Muscle layer of duodenum (tissue), 2 donors: ENCODE measurements at regions not wholly inside any gene's neighbourhood (a gene's known extent, or its start where the extent isn't known, plus 50 kb on each side); places are given as distances from the start of the nearest gene placed in this dataset.
"Not testable (repeated sequence)": the region's sequence is repeated elsewhere in the genome, so short reads cannot be mapped to it uniquely, and the experiment has no call there.

Source experiments
- H3K27ac ChIP-seq: one replicate; pipeline ENCODE4 v1.7.0; 2013; ENCODE audit warnings: mild to moderate bottlenecking, low read length
- H3K27me3 ChIP-seq: one replicate; pipeline ENCODE4 v1.7.0; 2013; ENCODE audit warnings: low read depth, mild to moderate bottlenecking, control low read depth, low read length
- H3K36me3 ChIP-seq, 2 donors: one replicate each; pipeline ENCODE4 v1.7.0; 2013; ENCODE audit warnings: low read length in 2 of 2, control low read depth in 1 of 2, mild to moderate bottlenecking in 1 of 2; ENCODE audit not compliant: insufficient read depth in 2 of 2, control insufficient read depth in 1 of 2
- H3K4me1 ChIP-seq, 2 donors: one replicate each; pipeline ENCODE4 v1.7.0; 2013; ENCODE audit warnings: low read length in 2 of 2, mild to moderate bottlenecking in 2 of 2, control low read depth in 1 of 2, moderate library complexity in 1 of 2; ENCODE audit not compliant: insufficient read depth in 2 of 2, control insufficient read depth in 1 of 2
- H3K4me3 ChIP-seq, 2 donors: one replicate each; pipeline ENCODE4 v1.7.0; 2013; ENCODE audit warnings: low read length in 2 of 2, low read depth in 1 of 2, mild to moderate bottlenecking in 1 of 2
- H3K9me3 ChIP-seq, 2 donors: one replicate each; pipeline ENCODE4 v1.7.0; 2013; ENCODE audit warnings: low read length in 2 of 2, control low read depth in 1 of 2, mild to moderate bottlenecking in 1 of 2; ENCODE audit not compliant: control insufficient read depth in 1 of 2
- donor health status: healthy.

GRCh38 chr9:24218656-24219055 lies 327.0 kb downstream of the IZUMO3 start:
- Histone ChIP-seq H3K36me3 (no peaks in the 10 kb centered on the region), H3K9me3 (no peaks in the 10 kb centered on the region), H3K27me3 (no peaks in the 10 kb centered on the region), H3K4me1 (no peaks in the 10 kb centered on the region), H3K4me3 (no peak overlapping the region), H3K27ac (no peak overlapping the region)

GRCh38 chr9:24210641-24211040 lies 335.1 kb downstream of the IZUMO3 start:
- Histone ChIP-seq H3K9me3 (peaks cover 0 to 3% of the 10 kb centered on the region in 2 donors), H3K4me1 (no peaks in the 10 kb centered on the region), H3K4me3 (no peak overlapping the region), H3K27me3 (no peaks in the 10 kb centered on the region), H3K36me3 (no peaks in the 10 kb centered on the region), H3K27ac (no peak overlapping the region)

GRCh38 chr9:24189986-24190385 lies 355.7 kb downstream of the IZUMO3 start:
- no peaks in the 10 kb centered on the region for H3K36me3 ChIP-seq
- H3K4me3 ChIP-seq: no peak overlapping the region
- H3K4me1 ChIP-seq: no peaks in the 10 kb centered on the region
- peaks cover 4 to 5% of the 10 kb centered on the region in 2 donors for H3K9me3 ChIP-seq
- no peaks in the 10 kb centered on the region for H3K27me3 ChIP-seq
- no peak overlapping the region for H3K27ac ChIP-seq

DNA sequence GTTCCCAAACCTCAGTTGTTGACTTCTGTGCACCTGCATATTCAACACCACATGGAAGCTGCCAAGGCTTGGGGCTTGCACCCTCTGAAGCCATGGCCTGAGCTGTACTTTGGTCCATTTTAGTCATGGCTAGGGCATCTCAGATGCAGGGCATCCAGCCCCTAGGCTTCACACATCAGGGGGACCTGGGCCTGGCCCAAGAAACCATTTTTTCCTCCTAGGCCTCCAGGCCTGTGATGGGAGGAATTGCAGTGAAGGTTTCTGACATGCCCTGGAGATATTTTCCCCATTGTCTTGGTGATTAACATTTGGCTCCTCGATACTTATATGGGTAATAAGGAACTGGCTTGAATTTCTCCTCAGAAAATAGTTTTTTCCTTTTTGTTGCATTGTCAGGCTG lies 354.5 kb upstream of the ELAVL2 start:
- not testable (repeated sequence) for H3K4me3 ChIP-seq, H3K27me3 ChIP-seq, H3K27ac ChIP-seq, H3K4me1 ChIP-seq, H3K36me3 ChIP-seq
- peaks cover 7 to 19% of the 10 kb centered on the region in 2 donors for H3K9me3 ChIP-seq

DNA sequence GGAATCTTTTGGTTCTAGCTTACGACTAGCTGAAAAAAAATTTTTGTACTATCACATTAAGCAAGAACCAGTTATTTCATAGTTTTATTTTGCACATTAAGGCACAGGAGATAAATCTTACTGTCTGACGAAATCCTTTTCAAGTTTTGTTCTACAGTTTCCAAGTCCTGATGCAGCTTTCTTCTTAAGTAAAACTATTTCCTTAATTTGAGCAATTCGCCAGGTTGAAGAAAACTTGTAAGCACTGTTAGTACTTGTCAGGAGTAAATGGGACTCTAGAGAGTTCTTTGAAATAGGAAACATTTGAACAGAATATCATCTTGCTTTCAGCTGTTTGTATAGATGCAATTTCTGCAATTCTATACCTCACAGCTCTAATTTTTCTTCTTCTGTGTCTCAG lies 318.8 kb upstream of the ELAVL2 start:
- H3K27ac ChIP-seq: no peak overlapping the region
- H3K9me3 ChIP-seq: no peaks in the 10 kb centered on the region
- H3K27me3 ChIP-seq: no peaks in the 10 kb centered on the region
- H3K4me1 ChIP-seq: no peaks in the 10 kb centered on the region
- no peak overlapping the region for H3K4me3 ChIP-seq
- H3K36me3 ChIP-seq: no peaks in the 10 kb centered on the region

- H3K36me3 ChIP-seq, H3K9me3 ChIP-seq, H3K27me3 ChIP-seq, H3K4me1 ChIP-seq, H3K4me3 ChIP-seq, H3K27ac ChIP-seq: not testable (repeated sequence)
Observed at GRCh38 chr9:24135072-24135471, 309.0 kb upstream of the ELAVL2 start.

GRCh38 chr9:24132244-24132643 lies 306.2 kb upstream of the ELAVL2 start:
- no peaks in the 10 kb centered on the region for H3K27me3 ChIP-seq
- peaks cover 0 to 4% of the 10 kb centered on the region in 2 donors for H3K9me3 ChIP-seq
- no peak overlapping the region for H3K27ac ChIP-seq
- no peak overlapping the region for H3K4me3 ChIP-seq
- no peaks in the 10 kb centered on the region for H3K36me3 ChIP-seq
- no peaks in the 10 kb centered on the region for H3K4me1 ChIP-seq

DNA sequence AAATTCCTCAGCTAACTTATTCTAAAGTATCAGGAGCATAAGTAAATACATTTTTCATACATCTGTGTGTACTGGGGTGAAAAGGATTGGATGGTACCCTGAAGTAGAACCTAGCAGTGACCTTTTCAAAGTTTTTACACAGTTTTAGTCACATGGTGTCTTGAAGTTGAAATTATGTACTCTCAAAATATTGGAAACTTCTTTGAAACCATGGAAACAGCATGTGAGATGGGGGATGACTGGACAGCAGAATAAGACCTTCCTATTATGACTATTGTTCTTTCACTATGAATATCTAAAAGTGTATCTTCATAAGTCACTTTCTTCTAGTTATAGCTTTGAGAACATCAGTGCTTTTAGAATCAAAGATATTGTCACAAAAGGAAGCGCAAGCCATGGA lies 301.5 kb upstream of the ELAVL2 start:
- Histone ChIP-seq H3K27me3 (no peaks in the 10 kb centered on the region), H3K4me3 (no peak overlapping the region), H3K4me1 (no peaks in the 10 kb centered on the region), H3K36me3 (no peaks in the 10 kb centered on the region), H3K27ac (no peak overlapping the region), H3K9me3 (peaks cover 0 to 4% of the 10 kb centered on the region in 2 donors)

DNA sequence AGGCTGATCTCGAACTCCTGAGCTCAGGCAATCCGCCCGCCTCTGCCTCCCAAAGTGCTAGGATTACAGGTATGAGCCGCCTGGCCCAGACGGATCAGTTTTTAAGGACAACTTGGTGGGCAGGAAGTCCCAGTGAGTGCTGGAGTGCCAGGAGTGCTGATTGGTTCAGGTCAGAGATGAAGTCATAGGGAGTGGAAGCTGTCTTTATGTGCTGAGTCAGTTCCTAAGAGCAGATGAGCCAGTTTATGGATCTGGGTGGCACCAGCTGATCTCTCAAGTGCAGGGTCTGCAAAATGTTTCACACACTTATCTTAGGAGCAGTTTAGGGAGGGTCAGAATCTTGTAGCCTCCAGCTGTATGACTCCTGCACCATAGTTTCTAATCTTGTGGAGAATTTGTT lies 292.1 kb upstream of the ELAVL2 start:
- no peaks in the 10 kb centered on the region for H3K27me3 ChIP-seq
- no peaks in the 10 kb centered on the region for H3K4me1 ChIP-seq
- H3K27ac ChIP-seq: no peak overlapping the region
- no peak overlapping the region for H3K4me3 ChIP-seq
- H3K36me3 ChIP-seq: no peaks in the 10 kb centered on the region
- peaks cover 0 to 2% of the 10 kb centered on the region in 2 donors for H3K9me3 ChIP-seq

DNA sequence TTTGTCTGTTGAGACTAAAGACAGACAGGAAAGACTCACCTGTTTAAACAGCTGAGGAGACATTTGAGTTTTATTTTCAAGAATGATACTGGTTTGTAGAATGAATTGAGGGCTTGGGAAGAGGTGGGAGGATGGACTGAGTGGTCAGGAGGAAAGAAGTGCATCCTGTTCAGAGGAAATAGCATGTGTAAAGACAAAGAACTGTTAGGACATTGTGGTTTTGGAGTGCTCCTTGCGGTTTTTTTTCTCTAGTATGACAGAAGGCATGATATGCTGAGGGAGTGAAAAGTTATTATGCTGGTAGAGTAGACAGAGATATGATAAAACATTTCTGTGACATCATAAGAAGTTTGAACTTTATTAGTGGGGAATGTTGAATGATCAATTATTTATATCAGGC lies 270.7 kb upstream of the ELAVL2 start:
- Histone ChIP-seq H3K27ac (no peak overlapping the region), H3K4me3 (no peak overlapping the region), H3K27me3 (no peaks in the 10 kb centered on the region), H3K4me1 (no peaks in the 10 kb centered on the region), H3K9me3 (peaks cover 0 to 8% of the 10 kb centered on the region in 2 donors), H3K36me3 (no peaks in the 10 kb centered on the region)

GRCh38 chr9:24095246-24095645 lies 269.2 kb upstream of the ELAVL2 start:
- H3K27ac ChIP-seq: no peak overlapping the region
- no peak overlapping the region for H3K4me3 ChIP-seq
- H3K36me3 ChIP-seq: no peaks in the 10 kb centered on the region
- H3K4me1 ChIP-seq: no peaks in the 10 kb centered on the region
- no peaks in the 10 kb centered on the region for H3K27me3 ChIP-seq
- peaks cover 0 to 10% of the 10 kb centered on the region in 2 donors for H3K9me3 ChIP-seq

DNA sequence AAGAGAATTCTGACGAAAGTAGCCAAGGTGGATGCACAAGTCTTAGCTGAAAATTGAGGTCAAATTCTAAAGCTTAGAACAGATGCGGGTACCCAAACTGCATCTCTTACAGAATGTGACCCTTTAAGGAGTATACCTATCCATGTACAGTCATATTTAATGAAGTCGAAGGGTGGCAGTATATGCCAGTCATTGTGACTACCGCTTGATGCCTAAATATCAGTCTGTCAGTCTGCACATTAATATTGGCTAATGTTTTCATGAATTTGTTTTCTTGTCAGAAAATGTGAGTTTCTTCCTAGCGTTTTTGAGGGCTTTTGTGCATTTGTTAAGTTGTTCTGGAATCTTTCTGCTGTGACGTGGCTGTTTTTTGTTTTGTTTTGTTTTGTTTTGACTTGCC lies 264.5 kb upstream of the ELAVL2 start:
- Histone ChIP-seq H3K27ac (no peak overlapping the region), H3K4me1 (no peaks in the 10 kb centered on the region), H3K4me3 (no peak overlapping the region), H3K36me3 (no peaks in the 10 kb centered on the region), H3K9me3 (peaks cover 0 to 12% of the 10 kb centered on the region in 2 donors), H3K27me3 (no peaks in the 10 kb centered on the region)
